Loucy (cell line): ENCODE measurements at regions not wholly inside any gene's neighbourhood (a gene's known extent, or its start where the extent isn't known, plus 50 kb on each side); places are given as distances from the start of the nearest gene placed in this dataset.

ENCODE experiments used
- H2AFZ ChIP-seq: fragments of 200-600 bp; sonication (generic); 2 replicates; pipeline ENCODE4 v1.6.0; 2016; ENCODE audit warnings: antibody characterized with exemption, mild to moderate bottlenecking, low read length, moderate library complexity
- H3F3A ChIP-seq: fragments of 200-600 bp; 2 replicates; pipeline ENCODE4 v1.6.0; 2016; ENCODE audit warnings: antibody characterized with exemption, low read depth, mild to moderate bottlenecking
- H3K27me3 ChIP-seq: fragments of 200-600 bp; sonication (generic); 2 replicates; pipeline ENCODE4 v1.6.1; 2014; ENCODE audit warnings: low read length, mild to moderate bottlenecking; ENCODE audit not compliant: insufficient read depth, poor library complexity, severe bottlenecking
- H3K36me3 ChIP-seq: fragments of 200-600 bp; sonication (generic); 2 replicates; pipeline ENCODE4 v1.6.1; 2016; ENCODE audit warnings: low read length; ENCODE audit not compliant: insufficient read depth
- H3K4me1 ChIP-seq: fragments of 200-600 bp; sonication (generic); 2 replicates; pipeline ENCODE4 v1.5.1; 2014; ENCODE audit warnings: low read length, mild to moderate bottlenecking; ENCODE audit not compliant: insufficient read depth, poor library complexity, severe bottlenecking
- H3K4me2 ChIP-seq: fragments of 200-600 bp; sonication (generic); 2 replicates; pipeline ENCODE4 v1.6.0; 2014; ENCODE audit warnings: antibody characterized with exemption, low read length, low read depth, mild to moderate bottlenecking; ENCODE audit not compliant: poor library complexity, severe bottlenecking
- H3K4me3 ChIP-seq: fragments of 200-600 bp; sonication (generic); 2 replicates; pipeline ENCODE4 v1.5.1; 2014; ENCODE audit warnings: low read length, mild to moderate bottlenecking, mixed read lengths; ENCODE audit not compliant: poor library complexity, severe bottlenecking
- H3K79me2 ChIP-seq: fragments of 200-600 bp; sonication (generic); 2 replicates; pipeline ENCODE4 v1.6.1; 2014; ENCODE audit warnings: low read length; ENCODE audit not compliant: insufficient read depth
- H3K9ac ChIP-seq: fragments of 200-600 bp; sonication (generic); 2 replicates; pipeline ENCODE4 v1.6.0; 2014; ENCODE audit warnings: mild to moderate bottlenecking, low read depth, low read length, moderate library complexity; ENCODE audit not compliant: poor library complexity, severe bottlenecking
- H3K9me2 ChIP-seq: fragments of 200-600 bp; sonication (generic); replicated peaks from 2 replicates; pipeline ENCODE4 v1.6.1; 2016; ENCODE audit warnings: low read depth, low read length, mixed read lengths
- H3K9me3 ChIP-seq: fragments of 200-600 bp; sonication (generic); 2 replicates; pipeline ENCODE4 v1.6.1; 2014; ENCODE audit warnings: mild to moderate bottlenecking, antibody characterized with exemption, low read length, low read depth; ENCODE audit not compliant: insufficient read depth
- H4K20me1 ChIP-seq: fragments of 200-600 bp; sonication (generic); 2 replicates; pipeline ENCODE4 v1.6.0; 2014; ENCODE audit warnings: antibody characterized with exemption, low read length, mild to moderate bottlenecking; ENCODE audit not compliant: insufficient read depth, poor library complexity, severe bottlenecking
- CTCF ChIP-seq: fragments of 200-600 bp; sonication (generic); conservative IDR thresholded peaks from 2 replicates; pipeline ENCODE4 v1.5.1; 2014; ENCODE audit warnings: mild to moderate bottlenecking, antibody characterized with exemption, low read length
- EZH2phosphoT487 ChIP-seq: fragments of 200-600 bp; IDR thresholded peaks from 2 replicates; pipeline ENCODE4 v1.6.1; 2018; ENCODE audit warnings: antibody characterized with exemption, mild to moderate bottlenecking, moderate library complexity, borderline replicate concordance

DNA sequence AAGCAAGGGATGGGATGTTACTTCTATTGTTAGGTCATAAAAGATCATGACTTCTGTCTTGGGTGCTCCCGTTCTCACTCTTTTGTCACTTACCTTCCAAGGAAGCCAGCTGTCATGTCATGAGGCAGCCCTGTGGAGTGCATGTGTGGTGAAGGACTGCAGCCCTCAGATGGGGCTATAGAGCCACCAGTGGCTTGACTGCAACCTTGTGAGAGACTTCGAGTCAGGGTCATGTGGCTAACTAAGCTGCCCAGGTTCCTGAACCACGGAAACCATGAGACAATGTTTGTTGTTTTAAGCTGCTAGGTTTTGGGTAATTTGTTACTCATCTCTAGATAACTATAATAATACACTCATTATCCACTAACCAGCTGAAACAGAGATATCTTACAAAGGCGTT is 477.1 kb downstream of the BTBD3 start:
- H3K4me2 ChIP-seq = no peak overlapping the region

DNA sequence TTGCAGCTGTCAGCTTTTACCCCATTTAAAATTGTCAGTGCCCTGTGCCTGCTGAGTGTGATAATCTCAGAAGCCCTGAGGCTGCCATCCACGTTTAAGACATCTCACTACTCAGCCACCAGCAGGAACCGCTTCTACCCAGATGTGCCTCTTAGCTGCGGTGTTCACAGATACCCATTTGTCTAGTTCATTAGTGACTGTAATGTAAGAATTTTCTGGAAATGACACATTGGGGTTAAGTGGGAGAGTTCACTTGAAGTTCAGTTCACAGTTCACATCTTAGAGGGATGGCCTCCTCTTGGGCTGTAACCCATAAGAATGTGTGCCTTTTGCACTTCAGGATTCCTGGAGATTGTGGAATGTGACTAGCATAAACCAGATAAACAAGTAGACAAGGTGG is 477.7 kb downstream of the BTBD3 start:
- H3K27me3 ChIP-seq = no peaks in the 10 kb centered on the region
- H3K36me3 ChIP-seq = no peaks in the 10 kb centered on the region
- H2AFZ ChIP-seq = no peak overlapping the region
- H3F3A ChIP-seq = no peaks in the 10 kb centered on the region
- no peak overlapping the region for H3K4me3 ChIP-seq
- no peak for TF ChIP-seq EZH2phosphoT487
- TF ChIP-seq CTCF = no peak
- no peaks in the 10 kb centered on the region for H3K79me2 ChIP-seq
- no peaks in the 10 kb centered on the region for H3K9me2 ChIP-seq
- no peaks in the 10 kb centered on the region for H4K20me1 ChIP-seq
- H3K4me1 ChIP-seq = no peaks in the 10 kb centered on the region
- no peak overlapping the region for H3K9ac ChIP-seq
- no peak overlapping the region for H3K4me2 ChIP-seq
- no peaks in the 10 kb centered on the region for H3K9me3 ChIP-seq

More for the DNA sequence above, 477.1 kb downstream of the BTBD3 start:
- Histone ChIP-seq H3K27me3 (no peaks in the 10 kb centered on the region), H3K9me2 (no peaks in the 10 kb centered on the region), H2AFZ (no peak overlapping the region), H3F3A (no peaks in the 10 kb centered on the region), H3K36me3 (no peaks in the 10 kb centered on the region), H3K79me2 (no peaks in the 10 kb centered on the region), H3K4me1 (no peaks in the 10 kb centered on the region), H4K20me1 (no peaks in the 10 kb centered on the region), H3K9ac (no peak overlapping the region), H3K4me3 (no peak overlapping the region), H3K9me3 (no peaks in the 10 kb centered on the region)
- no peak for TF ChIP-seq EZH2phosphoT487
- TF ChIP-seq CTCF = no peak

DNA sequence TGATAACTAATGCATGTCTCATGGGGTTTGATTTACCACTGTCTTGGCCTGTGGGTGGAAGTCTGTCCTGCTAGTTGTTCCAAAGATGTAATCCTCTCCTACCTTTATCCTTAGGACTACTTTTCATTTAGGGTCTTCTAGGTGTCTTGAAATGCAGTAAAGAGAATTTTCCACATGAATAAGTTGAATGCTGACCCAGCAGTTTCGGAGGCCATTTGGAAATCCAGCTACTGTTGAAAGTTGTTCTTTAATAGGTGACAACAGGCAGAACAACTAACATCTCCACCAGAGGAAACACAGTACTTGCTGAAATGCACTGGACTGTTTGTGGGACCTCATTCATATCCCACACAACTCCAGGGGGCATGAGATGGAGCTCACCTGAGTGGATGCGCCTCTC is 478.1 kb downstream of the BTBD3 start:
- Histone ChIP-seq H3K9ac (no peak overlapping the region), H3K4me1 (no peaks in the 10 kb centered on the region), H2AFZ (no peak overlapping the region), H3K27me3 (no peaks in the 10 kb centered on the region), H3K36me3 (no peaks in the 10 kb centered on the region), H3K9me3 (no peaks in the 10 kb centered on the region), H3F3A (no peaks in the 10 kb centered on the region), H3K9me2 (no peaks in the 10 kb centered on the region), H3K4me2 (no peak overlapping the region), H3K79me2 (no peaks in the 10 kb centered on the region), H4K20me1 (no peaks in the 10 kb centered on the region), H3K4me3 (no peak overlapping the region)
- TF ChIP-seq CTCF (no peak), EZH2phosphoT487 (no peak)
